ENCODE measurements at regions not wholly inside any gene's neighbourhood (a gene's known extent, or its start where the extent isn't known, plus 50 kb on each side); places are given as distances from the start of the nearest gene placed in this dataset.

- Histone ChIP-seq H3K9me3 (ENCODE audit: control insufficient read depth in 3 of 3, low read length in 3 of 3) (no peaks in the 10 kb centered on the region), H3K4me1 (ENCODE audit: control insufficient read depth in 3 of 3, insufficient read depth in 3 of 3, low read length in 3 of 3) (no peaks in the 10 kb centered on the region), H3K27me3 (ENCODE audit: control insufficient read depth in 3 of 3, insufficient read depth in 3 of 3, low read length in 3 of 3) (no peaks in the 10 kb centered on the region), H3K36me3 (ENCODE audit: control insufficient read depth in 3 of 3, insufficient read depth in 3 of 3, low read length in 3 of 3) (no peaks in the 10 kb centered on the region), H3K4me3 (ENCODE audit: low read length in 3 of 3) (no peak overlapping the region), H3K9ac (ENCODE audit: low read depth in 1 of 3, low read length in 3 of 3) (no peak overlapping the region), H3K27ac (ENCODE audit: low read depth, low read length) (no peak overlapping the region)
Observed at GRCh38 chr18:51998066-51998465, 341.9 kb upstream of the DCC start.

GRCh38 chr18:51998711-51999110, 341.3 kb upstream of the DCC start:
- Histone ChIP-seq H3K36me3 (ENCODE audit: control insufficient read depth in 3 of 3, insufficient read depth in 3 of 3, low read length in 3 of 3) (no peaks in the 10 kb centered on the region), H3K4me1 (ENCODE audit: control insufficient read depth in 3 of 3, insufficient read depth in 3 of 3, low read length in 3 of 3) (no peaks in the 10 kb centered on the region), H3K9me3 (ENCODE audit: control insufficient read depth in 3 of 3, low read length in 3 of 3) (no peaks in the 10 kb centered on the region), H3K27me3 (ENCODE audit: control insufficient read depth in 3 of 3, insufficient read depth in 3 of 3, low read length in 3 of 3) (no peaks in the 10 kb centered on the region), H3K27ac (ENCODE audit: low read depth, low read length) (no peak overlapping the region), H3K4me3 (ENCODE audit: low read length in 3 of 3) (no peak overlapping the region), H3K9ac (ENCODE audit: low read depth in 1 of 3, low read length in 3 of 3) (no peak overlapping the region)

- Histone ChIP-seq H3K9me3 (ENCODE audit: control insufficient read depth in 3 of 3, low read length in 3 of 3) (no peaks in the 10 kb centered on the region), H3K4me3 (ENCODE audit: low read length in 3 of 3) (no peak overlapping the region), H3K4me1 (ENCODE audit: control insufficient read depth in 3 of 3, insufficient read depth in 3 of 3, low read length in 3 of 3) (no peaks in the 10 kb centered on the region), H3K36me3 (ENCODE audit: control insufficient read depth in 3 of 3, insufficient read depth in 3 of 3, low read length in 3 of 3) (no peaks in the 10 kb centered on the region), H3K9ac (ENCODE audit: low read depth in 1 of 3, low read length in 3 of 3) (no peak overlapping the region), H3K27ac (ENCODE audit: low read depth, low read length) (no peak overlapping the region), H3K27me3 (ENCODE audit: control insufficient read depth in 3 of 3, insufficient read depth in 3 of 3, low read length in 3 of 3) (no peaks in the 10 kb centered on the region)
Observed at GRCh38 chr18:51999351-51999750, 340.6 kb upstream of the DCC start.

GRCh38 chr18:52000435-52000834, 339.6 kb upstream of the DCC start:
- H3K36me3 ChIP-seq (ENCODE audit: control insufficient read depth in 3 of 3, insufficient read depth in 3 of 3, low read length in 3 of 3) = no peaks in the 10 kb centered on the region
- no peaks in the 10 kb centered on the region for H3K4me1 ChIP-seq (ENCODE audit: control insufficient read depth in 3 of 3, insufficient read depth in 3 of 3, low read length in 3 of 3)
- H3K27me3 ChIP-seq (ENCODE audit: control insufficient read depth in 3 of 3, insufficient read depth in 3 of 3, low read length in 3 of 3) = no peaks in the 10 kb centered on the region
- H3K9ac ChIP-seq (ENCODE audit: low read depth in 1 of 3, low read length in 3 of 3) = no peak overlapping the region
- no peak overlapping the region for H3K4me3 ChIP-seq (ENCODE audit: low read length in 3 of 3)
- no peaks in the 10 kb centered on the region for H3K9me3 ChIP-seq (ENCODE audit: control insufficient read depth in 3 of 3, low read length in 3 of 3)
- no peak overlapping the region for H3K27ac ChIP-seq (ENCODE audit: low read depth, low read length)

GRCh38 chr18:52001106-52001505, 338.9 kb upstream of the DCC start:
- no peak overlapping the region for H3K9ac ChIP-seq (ENCODE audit: low read depth in 1 of 3, low read length in 3 of 3)
- no peaks in the 10 kb centered on the region for H3K9me3 ChIP-seq (ENCODE audit: control insufficient read depth in 3 of 3, low read length in 3 of 3)
- H3K36me3 ChIP-seq (ENCODE audit: control insufficient read depth in 3 of 3, insufficient read depth in 3 of 3, low read length in 3 of 3) = no peaks in the 10 kb centered on the region
- no peak overlapping the region for H3K4me3 ChIP-seq (ENCODE audit: low read length in 3 of 3)
- H3K27ac ChIP-seq (ENCODE audit: low read depth, low read length) = no peak overlapping the region
- no peaks in the 10 kb centered on the region for H3K4me1 ChIP-seq (ENCODE audit: control insufficient read depth in 3 of 3, insufficient read depth in 3 of 3, low read length in 3 of 3)
- no peaks in the 10 kb centered on the region for H3K27me3 ChIP-seq (ENCODE audit: control insufficient read depth in 3 of 3, insufficient read depth in 3 of 3, low read length in 3 of 3)

GRCh38 chr18:52002600-52002999, 337.4 kb upstream of the DCC start:
- H3K4me1 ChIP-seq (ENCODE audit: control insufficient read depth in 3 of 3, insufficient read depth in 3 of 3, low read length in 3 of 3) = no peaks in the 10 kb centered on the region
- H3K9me3 ChIP-seq (ENCODE audit: control insufficient read depth in 3 of 3, low read length in 3 of 3) = no peaks in the 10 kb centered on the region
- H3K36me3 ChIP-seq (ENCODE audit: control insufficient read depth in 3 of 3, insufficient read depth in 3 of 3, low read length in 3 of 3) = no peaks in the 10 kb centered on the region
- H3K9ac ChIP-seq (ENCODE audit: low read depth in 1 of 3, low read length in 3 of 3) = no peak overlapping the region
- no peak overlapping the region for H3K27ac ChIP-seq (ENCODE audit: low read depth, low read length)
- H3K27me3 ChIP-seq (ENCODE audit: control insufficient read depth in 3 of 3, insufficient read depth in 3 of 3, low read length in 3 of 3) = no peaks in the 10 kb centered on the region
- H3K4me3 ChIP-seq (ENCODE audit: low read length in 3 of 3) = no peak overlapping the region

GRCh38 chr18:52007105-52007504, 332.9 kb upstream of the DCC start:
- H3K27ac ChIP-seq (ENCODE audit: low read depth, low read length) = no peak overlapping the region
- H3K36me3 ChIP-seq (ENCODE audit: control insufficient read depth in 3 of 3, insufficient read depth in 3 of 3, low read length in 3 of 3) = no peaks in the 10 kb centered on the region
- H3K4me3 ChIP-seq (ENCODE audit: low read length in 3 of 3) = no peak overlapping the region
- no peaks in the 10 kb centered on the region for H3K9me3 ChIP-seq (ENCODE audit: control insufficient read depth in 3 of 3, low read length in 3 of 3)
- no peaks in the 10 kb centered on the region for H3K4me1 ChIP-seq (ENCODE audit: control insufficient read depth in 3 of 3, insufficient read depth in 3 of 3, low read length in 3 of 3)
- no peak overlapping the region for H3K9ac ChIP-seq (ENCODE audit: low read depth in 1 of 3, low read length in 3 of 3)
- H3K27me3 ChIP-seq (ENCODE audit: control insufficient read depth in 3 of 3, insufficient read depth in 3 of 3, low read length in 3 of 3) = no peaks in the 10 kb centered on the region

GRCh38 chr18:52008330-52008729, 331.7 kb upstream of the DCC start:
- Histone ChIP-seq H3K9me3 (ENCODE audit: control insufficient read depth in 3 of 3, low read length in 3 of 3) (no peaks in the 10 kb centered on the region), H3K4me3 (ENCODE audit: low read length in 3 of 3) (no peak overlapping the region), H3K27me3 (ENCODE audit: control insufficient read depth in 3 of 3, insufficient read depth in 3 of 3, low read length in 3 of 3) (no peaks in the 10 kb centered on the region), H3K36me3 (ENCODE audit: control insufficient read depth in 3 of 3, insufficient read depth in 3 of 3, low read length in 3 of 3) (no peaks in the 10 kb centered on the region), H3K4me1 (ENCODE audit: control insufficient read depth in 3 of 3, insufficient read depth in 3 of 3, low read length in 3 of 3) (no peaks in the 10 kb centered on the region), H3K27ac (ENCODE audit: low read depth, low read length) (no peak overlapping the region), H3K9ac (ENCODE audit: low read depth in 1 of 3, low read length in 3 of 3) (no peak overlapping the region)

- no peak overlapping the region for H3K4me3 ChIP-seq (ENCODE audit: low read length in 3 of 3)
Observed at GRCh38 chr18:52008736-52009135, 331.3 kb upstream of the DCC start.

GRCh38 chr18:52009958-52010357, 330.0 kb upstream of the DCC start:
- H3K9ac ChIP-seq (ENCODE audit: low read depth in 1 of 3, low read length in 3 of 3) = no peak overlapping the region
- H3K4me1 ChIP-seq (ENCODE audit: control insufficient read depth in 3 of 3, insufficient read depth in 3 of 3, low read length in 3 of 3) = no peaks in the 10 kb centered on the region
- no peaks in the 10 kb centered on the region for H3K36me3 ChIP-seq (ENCODE audit: control insufficient read depth in 3 of 3, insufficient read depth in 3 of 3, low read length in 3 of 3)
- no peak overlapping the region for H3K27ac ChIP-seq (ENCODE audit: low read depth, low read length)
- H3K4me3 ChIP-seq (ENCODE audit: low read length in 3 of 3) = no peak overlapping the region
- H3K9me3 ChIP-seq (ENCODE audit: control insufficient read depth in 3 of 3, low read length in 3 of 3) = no peaks in the 10 kb centered on the region
- no peaks in the 10 kb centered on the region for H3K27me3 ChIP-seq (ENCODE audit: control insufficient read depth in 3 of 3, insufficient read depth in 3 of 3, low read length in 3 of 3)

More at GRCh38 chr18:52008736-52009135, 331.3 kb upstream of the DCC start:
- H3K27ac ChIP-seq (ENCODE audit: low read depth, low read length) = no peak overlapping the region
- H3K36me3 ChIP-seq (ENCODE audit: control insufficient read depth in 3 of 3, insufficient read depth in 3 of 3, low read length in 3 of 3) = no peaks in the 10 kb centered on the region
- no peaks in the 10 kb centered on the region for H3K4me1 ChIP-seq (ENCODE audit: control insufficient read depth in 3 of 3, insufficient read depth in 3 of 3, low read length in 3 of 3)
- H3K27me3 ChIP-seq (ENCODE audit: control insufficient read depth in 3 of 3, insufficient read depth in 3 of 3, low read length in 3 of 3) = no peaks in the 10 kb centered on the region
- no peaks in the 10 kb centered on the region for H3K9me3 ChIP-seq (ENCODE audit: control insufficient read depth in 3 of 3, low read length in 3 of 3)
- no peak overlapping the region for H3K9ac ChIP-seq (ENCODE audit: low read depth in 1 of 3, low read length in 3 of 3)
